IMR-90 (cell line): ENCODE measurements at regions not wholly inside any gene's neighbourhood (a gene's known extent, or its start where the extent isn't known, plus 50 kb on each side); places are given as distances from the start of the nearest gene placed in this dataset.

Experiments
- ATAC-seq: fragments of 200-7000 bp; cut with Tn5 transposase; 2 replicates; pipeline ENCODE4 v1.9.1; 2020; ENCODE audit warnings: low read depth, mild to moderate bottlenecking, moderate library complexity
- BruUV-seq: library from RNA; stranded (reverse); fragments of 400-500 nt; replicated peaks from 2 replicates; lab custom pipeline; 2021; lab: Mats Ljungman, UMichigan
- CTCF ChIA-PET: fragments of 300-600 bp; formaldehyde crosslinking; extraction: SDS; loops from one replicate; lab custom pipeline; 2021; ENCODE audit warnings: antibody characterized with exemption; lab: Yijun Ruan, JAX
- POLR2A ChIA-PET: fragments of 300-600 bp; sonication (Branson Sonifier 250); formaldehyde crosslinking; loops from one replicate; lab custom pipeline; 2022; ENCODE audit warnings: antibody characterized with exemption; ENCODE audit not compliant: unreplicated experiment; lab: Charles Lee
- DNase-seq: peaks from one replicate; pipeline ENCODE4 v3.0.0; 2013
- H2AFZ ChIP-seq: replicated peaks from 2 replicates; pipeline ENCODE3; 2013; ENCODE audit warnings: low read length, mild to moderate bottlenecking; ENCODE audit not compliant: poor library complexity
- H2AK5ac ChIP-seq: 2 replicates; pipeline ENCODE4 v1.6.1; 2013; ENCODE audit warnings: low read depth, low read length, inconsistent platforms
- H2AK9ac ChIP-seq: replicated peaks from 2 replicates; pipeline ENCODE3; 2013; ENCODE audit warnings: mild to moderate bottlenecking, low read depth, low read length, moderate library complexity; ENCODE audit not compliant: poor library complexity
- H2BK120ac ChIP-seq: 2 replicates; pipeline ENCODE4 v1.6.1; 2013; ENCODE audit warnings: low read depth, low read length, inconsistent platforms
- H2BK15ac ChIP-seq: 3 replicates; pipeline ENCODE4 v1.6.1; 2013; ENCODE audit warnings: low read depth, low read length, inconsistent platforms
- H2BK20ac ChIP-seq: 2 replicates; pipeline ENCODE4 v1.6.1; 2013; ENCODE audit warnings: low read depth, mild to moderate bottlenecking, inconsistent platforms, low read length, moderate library complexity
- H2BK5ac ChIP-seq: 2 replicates; pipeline ENCODE4 v1.6.1; 2013; ENCODE audit warnings: mild to moderate bottlenecking, low read depth, low read length, inconsistent platforms; ENCODE audit not compliant: poor library complexity, severe bottlenecking
- H3K14ac ChIP-seq: replicated peaks from 2 replicates; pipeline ENCODE4 v1.6.1; 2013; ENCODE audit warnings: low read depth, low read length, inconsistent platforms
- H3K18ac ChIP-seq: 2 replicates; pipeline ENCODE4 v1.6.1; 2013; ENCODE audit warnings: low read depth, low read length, control low read depth
- H3K23ac ChIP-seq: 2 replicates; pipeline ENCODE4 v1.6.1; 2013; ENCODE audit warnings: low read depth, low read length, inconsistent platforms
- H3K27ac ChIP-seq: 2 replicates; pipeline ENCODE4 v1.5.1; 2013; ENCODE audit warnings: mild to moderate bottlenecking, control low read depth, low read length; ENCODE audit not compliant: insufficient read depth
- H3K27me3 ChIP-seq: 2 replicates; pipeline ENCODE4 v1.6.1; 2013; ENCODE audit warnings: low read length; ENCODE audit not compliant: control insufficient read depth, insufficient read depth
- H3K36me3 ChIP-seq: 2 replicates; pipeline ENCODE4 v1.6.1; 2013; ENCODE audit warnings: low read length, mixed read lengths; ENCODE audit not compliant: control insufficient read depth, insufficient read depth
- H3K4ac ChIP-seq: 2 replicates; pipeline ENCODE4 v1.6.1; 2013; ENCODE audit warnings: low read depth, low read length, inconsistent platforms
- H3K4me1 ChIP-seq: 2 replicates; pipeline ENCODE4 v1.6.1; 2013; ENCODE audit warnings: low read length, mixed read lengths; ENCODE audit not compliant: control insufficient read depth, insufficient read depth
- H3K4me2 ChIP-seq: 2 replicates; pipeline ENCODE4 v1.6.1; 2013; ENCODE audit warnings: low read depth, mild to moderate bottlenecking, control low read depth, low read length, moderate library complexity
- H3K4me3 ChIP-seq: 2 replicates; pipeline ENCODE4 v1.5.1; 2013; ENCODE audit warnings: low read depth, mild to moderate bottlenecking, control low read depth, low read length, moderate library complexity; ENCODE audit not compliant: insufficient read depth
- H3K56ac ChIP-seq: 2 replicates; pipeline ENCODE4 v1.6.1; 2013; ENCODE audit warnings: low read length, inconsistent platforms; ENCODE audit not compliant: insufficient read depth; ENCODE audit errors: extremely low read depth
- H3K79me1 ChIP-seq, 2 experiments: 2 replicates each; pipeline ENCODE4 v1.6.1; 2013; ENCODE audit warnings: low read length in 2 of 2, inconsistent platforms in 1 of 2, low read depth in 1 of 2
- H3K9ac ChIP-seq: 2 replicates; pipeline ENCODE4 v1.6.1; 2013; ENCODE audit warnings: low read depth, low read length, control low read depth
- H3K9me1 ChIP-seq: 2 replicates; pipeline ENCODE4 v1.6.1; 2013; ENCODE audit warnings: low read length, inconsistent platforms; ENCODE audit not compliant: insufficient read depth
- H3K9me3 ChIP-seq: 2 replicates; pipeline ENCODE4 v1.6.1; 2013; ENCODE audit warnings: low read length; ENCODE audit not compliant: control insufficient read depth, insufficient read depth
- H4K20me1 ChIP-seq: 2 replicates; pipeline ENCODE4 v1.6.1; 2013; ENCODE audit warnings: low read length, inconsistent platforms; ENCODE audit not compliant: insufficient read depth
- H4K5ac ChIP-seq: 2 replicates; pipeline ENCODE4 v1.6.1; 2013; ENCODE audit warnings: mild to moderate bottlenecking, low read depth, low read length, control low read depth
- H4K8ac ChIP-seq, 2 experiments: 2 replicates each; pipeline ENCODE4 v1.6.1; 2013; ENCODE audit warnings: low read depth in 2 of 2, low read length in 2 of 2, control low read depth in 1 of 2, inconsistent platforms in 1 of 2
- H4K91ac ChIP-seq: 2 replicates; pipeline ENCODE4 v1.6.1; 2013; ENCODE audit warnings: low read depth, low read length, inconsistent platforms; ENCODE audit not compliant: insufficient read depth
- CHD1 ChIP-seq: IDR thresholded peaks from 2 replicates; pipeline ENCODE4 v1.6.1; 2012; ENCODE audit warnings: low read depth, low read length, improper control_type of control experiment
- FOS ChIP-seq: fragments of 150-350 bp; IDR thresholded peaks from 2 replicates; pipeline ENCODE4 v1.6.1; 2016; ENCODE audit warnings: low read depth, low read length
- MAZ ChIP-seq: IDR thresholded peaks from 2 replicates; pipeline ENCODE4 v1.6.1; 2012; ENCODE audit warnings: low read depth, mild to moderate bottlenecking, low read length, improper control_type of control experiment, moderate library complexity, borderline replicate concordance
- MXI1 ChIP-seq: IDR thresholded peaks from 2 replicates; pipeline ENCODE4 v1.6.1; 2012; ENCODE audit warnings: low read depth, mild to moderate bottlenecking, low read length, moderate library complexity, borderline replicate concordance
- NFE2L2 ChIP-seq: fragments of 150-350 bp; IDR thresholded peaks from 2 replicates; pipeline ENCODE4 v1.6.1; 2016; ENCODE audit warnings: low read depth, mild to moderate bottlenecking, low read length
- POLR2A ChIP-seq: IDR thresholded peaks from 2 replicates; pipeline ENCODE4 v1.6.1; 2012; ENCODE audit warnings: mild to moderate bottlenecking, low read depth, low read length
- RAD21 ChIP-seq: IDR thresholded peaks from 2 replicates; pipeline ENCODE4 v1.6.1; 2012; ENCODE audit warnings: low read length, improper control_type of control experiment
- RFX5 ChIP-seq: IDR thresholded peaks from 2 replicates; pipeline ENCODE4 v1.8.0; 2012; ENCODE audit warnings: low read depth, mild to moderate bottlenecking, low read length, moderate library complexity
- SMC3 ChIP-seq: fragments of 150-350 bp; IDR thresholded peaks from 2 replicates; pipeline ENCODE4 v1.6.1; 2016; ENCODE audit warnings: low read depth, mild to moderate bottlenecking, antibody characterized with exemption, low read length, moderate library complexity
- WGBS, 2 experiments: methylation state at CpG; one replicate each; pipeline versions ENCODE4 v1.1.5 to v1.1.7; 2013; ENCODE audit warnings: missing lambda C conversion rate in 2 of 2; ENCODE audit not compliant: insufficient read length in 1 of 2; ENCODE audit errors: extremely low coverage in 2 of 2; 5-methylcytosine and 5-hydroxymethylcytosine counted together
- dilution Hi-C: fragments of 300-500 bp; cut with HindIII; formaldehyde crosslinking; loops from one replicate; pipeline ENCODE4 v1.14.3; 2018; ENCODE audit warnings: low sequenced_read_pairs; ENCODE audit not compliant: unreplicated experiment
- in situ Hi-C: fragments of 300-500 bp; cut with MboI; formaldehyde crosslinking; loops from 3 replicates; pipeline ENCODE4 v1.14.3; 2019; ENCODE audit warnings: low sequenced_read_pairs, inconsistent platforms, mixed read lengths
- intact Hi-C: fragments of 100-400 bp; cut with micrococcal nuclease; formaldehyde crosslinking; loops from 2 replicates; pipeline ENCODE4 v1.10.0; 2022
- TF ChIP-seq, protein P1 (sequence below): conservative IDR thresholded peaks from 2 replicates; pipeline ENCODE4 v1.5.1; 2012; ENCODE audit warnings: mild to moderate bottlenecking, low read depth, low read length, improper control_type of control experiment
- TF ChIP-seq, protein P2 (sequence below): fragments of 150-350 bp; IDR thresholded peaks from 2 replicates; pipeline ENCODE4 v1.6.1; 2016; ENCODE audit warnings: low read depth, mild to moderate bottlenecking, low read length, moderate library complexity, borderline replicate concordance

DNA sequence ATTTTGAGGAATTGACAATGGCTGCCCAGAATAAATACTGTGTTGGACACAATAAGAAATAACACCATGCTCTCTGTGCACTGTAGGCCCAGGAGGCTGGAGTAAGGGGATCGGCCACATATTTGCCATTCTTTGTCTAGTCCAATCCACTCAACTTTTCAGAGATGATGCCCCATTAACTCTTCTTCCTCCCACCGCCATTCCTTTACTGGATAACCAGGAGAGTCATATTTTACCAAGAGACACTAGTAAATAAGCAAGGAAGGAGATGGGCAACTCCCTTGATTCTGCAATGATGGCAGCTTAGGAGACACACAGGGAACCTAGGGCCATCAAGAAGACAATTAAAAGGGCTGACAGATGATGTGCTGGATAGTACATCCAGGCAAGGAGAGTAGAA, 87.9 kb upstream of the GPC3 start:
- Histone ChIP-seq H3K14ac (no peak overlapping the region), H3K79me1 (no peaks in the 10 kb centered on the region), H2BK120ac (no peak overlapping the region), H3K56ac (no peak overlapping the region), H2BK5ac (no peak overlapping the region), H3K36me3 (no peaks in the 10 kb centered on the region), H3K4me1 (no peaks in the 10 kb centered on the region), H3K27ac (no peak overlapping the region), H3K4me2 (no peak overlapping the region), H4K91ac (no peak overlapping the region), H3K9ac (no peak overlapping the region), H3K4me3 (no peak overlapping the region), H3K23ac (no peak overlapping the region), H2AFZ (no peak overlapping the region), H3K9me3 (peaks cover 7% of the 10 kb centered on the region), H4K5ac (no peak overlapping the region), H4K8ac (no peak overlapping the region), H3K18ac (no peak overlapping the region), H4K20me1 (no peaks in the 10 kb centered on the region), H3K27me3 (no peaks in the 10 kb centered on the region), H2AK9ac (no peak overlapping the region), H3K9me1 (no peaks in the 10 kb centered on the region), H2BK20ac (no peak overlapping the region), H2BK15ac (no peak overlapping the region), H2AK5ac (no peak overlapping the region), H3K4ac (no peak overlapping the region)
- no CpG with 5 or more reads among the region's 2 CpGs for WGBS, 2 experiments
- ChIA-PET POLR2A (no interaction called here), CTCF (no interaction called here)
- dilution Hi-C loops (no loop called here), intact Hi-C loops (no loop called here), in situ Hi-C loops (no loop called here)
- DNase-seq = no peak
- TF ChIP-seq CHD1 = no peak
- no peak for TF ChIP-seq MXI1
- TF ChIP-seq, protein P1, sequence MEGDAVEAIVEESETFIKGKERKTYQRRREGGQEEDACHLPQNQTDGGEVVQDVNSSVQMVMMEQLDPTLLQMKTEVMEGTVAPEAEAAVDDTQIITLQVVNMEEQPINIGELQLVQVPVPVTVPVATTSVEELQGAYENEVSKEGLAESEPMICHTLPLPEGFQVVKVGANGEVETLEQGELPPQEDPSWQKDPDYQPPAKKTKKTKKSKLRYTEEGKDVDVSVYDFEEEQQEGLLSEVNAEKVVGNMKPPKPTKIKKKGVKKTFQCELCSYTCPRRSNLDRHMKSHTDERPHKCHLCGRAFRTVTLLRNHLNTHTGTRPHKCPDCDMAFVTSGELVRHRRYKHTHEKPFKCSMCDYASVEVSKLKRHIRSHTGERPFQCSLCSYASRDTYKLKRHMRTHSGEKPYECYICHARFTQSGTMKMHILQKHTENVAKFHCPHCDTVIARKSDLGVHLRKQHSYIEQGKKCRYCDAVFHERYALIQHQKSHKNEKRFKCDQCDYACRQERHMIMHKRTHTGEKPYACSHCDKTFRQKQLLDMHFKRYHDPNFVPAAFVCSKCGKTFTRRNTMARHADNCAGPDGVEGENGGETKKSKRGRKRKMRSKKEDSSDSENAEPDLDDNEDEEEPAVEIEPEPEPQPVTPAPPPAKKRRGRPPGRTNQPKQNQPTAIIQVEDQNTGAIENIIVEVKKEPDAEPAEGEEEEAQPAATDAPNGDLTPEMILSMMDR = no peak
- no peak for TF ChIP-seq RFX5
- no peak for TF ChIP-seq RAD21
- TF ChIP-seq POLR2A = no peak
- no peak for TF ChIP-seq NFE2L2
- TF ChIP-seq, protein P2, sequence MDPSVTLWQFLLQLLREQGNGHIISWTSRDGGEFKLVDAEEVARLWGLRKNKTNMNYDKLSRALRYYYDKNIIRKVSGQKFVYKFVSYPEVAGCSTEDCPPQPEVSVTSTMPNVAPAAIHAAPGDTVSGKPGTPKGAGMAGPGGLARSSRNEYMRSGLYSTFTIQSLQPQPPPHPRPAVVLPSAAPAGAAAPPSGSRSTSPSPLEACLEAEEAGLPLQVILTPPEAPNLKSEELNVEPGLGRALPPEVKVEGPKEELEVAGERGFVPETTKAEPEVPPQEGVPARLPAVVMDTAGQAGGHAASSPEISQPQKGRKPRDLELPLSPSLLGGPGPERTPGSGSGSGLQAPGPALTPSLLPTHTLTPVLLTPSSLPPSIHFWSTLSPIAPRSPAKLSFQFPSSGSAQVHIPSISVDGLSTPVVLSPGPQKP = no peak
- TF ChIP-seq FOS = no peak
- TF ChIP-seq MAZ = no peak
- TF ChIP-seq SMC3 = no peak
- ATAC-seq = no peak
- no TSS peak for BruUV-seq
